ENCODE measurements at regions not wholly inside any gene's neighbourhood (a gene's known extent, or its start where the extent isn't known, plus 50 kb on each side); places are given as distances from the start of the nearest gene placed in this dataset.

GRCh38 chr17:34141590-34141989, 113.5 kb upstream of the CCL2 start:
- no TSS peak for BruUV-seq (replicated peaks)
- DNase-seq (ENCODE audit: low spot score): no peak
- Histone ChIP-seq H3K4me2 (ENCODE audit: low read depth, low read length) (no peak overlapping the region), H3K27me3 (ENCODE audit: control insufficient read depth in 1 of 2, insufficient read depth in 2 of 2, low read length in 2 of 2) (no peaks in the 10 kb centered on the region), H2AFZ (ENCODE audit: low read length) (no peak overlapping the region), H3K9ac (ENCODE audit: insufficient read depth, low read depth, low read length) (no peak overlapping the region), H3K4me3 (replicated peaks in 1 of 3; ENCODE audit: insufficient read depth in 1 of 3, low read depth in 2 of 3, low read length in 3 of 3) (no peak overlapping the region), H3K4me1 (ENCODE audit: insufficient read depth, low read length) (no peaks in the 10 kb centered on the region), H4K20me1 (ENCODE audit: insufficient read depth, low read length) (no peaks in the 10 kb centered on the region), H3K9me3 (ENCODE audit: low read length) (no peaks in the 10 kb centered on the region), H3K36me3 (replicated peaks in 1 of 2; ENCODE audit: control insufficient read depth in 1 of 2, insufficient read depth in 2 of 2, low read length in 2 of 2) (no peaks in the 10 kb centered on the region), H3K27ac (ENCODE audit: extremely low read length, insufficient read depth, low read length) (no peak overlapping the region), H3K79me2 (ENCODE audit: insufficient read depth, low read length) (no peaks in the 10 kb centered on the region)
- POLR2A ChIA-PET: no interaction called here
- no peak for ATAC-seq
- WGBS (ENCODE audit: low lambda C conversion rate): 0% methylated on average over 1 of the region's 2 CpGs
- intact Hi-C loops (cut with micrococcal nuclease; ENCODE audit: unreplicated experiment): no loop called here
- CTCF ChIA-PET (ENCODE audit: low intra/inter-chr PET ratio, low total read pairs): no interaction called here
- in situ Hi-C loops (cut with HindIII; ENCODE audit: extremely low pct_ligation_motif_present, low pct_unique_long_range_greater_than_20kb): no loop called here
- no peak for TF ChIP-seq UBTF (CRISPR knock-in tag; IDR thresholded peaks at IDR 0.05)
- TF ChIP-seq ZXDC (CRISPR knock-in tag; IDR thresholded peaks at IDR 0.05): no peak
- TF ChIP-seq ATF4 (CRISPR knock-in tag; IDR thresholded peaks at IDR 0.05): no peak
- no peak for TF ChIP-seq HNRNPUL1 (IDR thresholded peaks at IDR 0.05; ENCODE audit: low read depth, low read length)
- no peak for TF ChIP-seq KDM5A (IDR thresholded peaks at IDR 0.05; ENCODE audit: borderline replicate concordance, low read length)
- no peak for FAIRE-seq

Data from HepG2 (cell line).